ENCODE measurements at regions not wholly inside any gene's neighbourhood (a gene's known extent, or its start where the extent isn't known, plus 50 kb on each side); places are given as distances from the start of the nearest gene placed in this dataset.

DNA sequence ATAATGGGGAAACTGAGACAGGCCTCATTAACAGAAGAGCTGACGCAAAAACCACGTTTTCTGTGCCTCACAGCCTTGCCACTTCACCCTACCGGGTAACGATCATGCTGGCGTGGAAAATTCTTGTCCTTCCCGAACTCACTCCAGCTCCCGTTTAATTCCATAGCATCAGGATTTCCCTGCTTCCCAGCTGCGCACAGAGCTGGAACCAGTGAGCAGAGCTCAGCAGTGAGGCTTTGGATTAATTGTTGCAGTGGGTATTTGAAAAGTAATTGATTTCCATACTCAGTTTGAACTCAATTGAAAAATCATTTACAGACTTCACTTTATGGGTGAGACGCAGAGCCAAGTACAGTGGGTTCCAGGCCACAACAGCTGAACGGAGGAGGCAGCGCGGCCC, 199.0 kb upstream of the ADAMTS16 start:
- TF ChIP-seq, protein P1, sequence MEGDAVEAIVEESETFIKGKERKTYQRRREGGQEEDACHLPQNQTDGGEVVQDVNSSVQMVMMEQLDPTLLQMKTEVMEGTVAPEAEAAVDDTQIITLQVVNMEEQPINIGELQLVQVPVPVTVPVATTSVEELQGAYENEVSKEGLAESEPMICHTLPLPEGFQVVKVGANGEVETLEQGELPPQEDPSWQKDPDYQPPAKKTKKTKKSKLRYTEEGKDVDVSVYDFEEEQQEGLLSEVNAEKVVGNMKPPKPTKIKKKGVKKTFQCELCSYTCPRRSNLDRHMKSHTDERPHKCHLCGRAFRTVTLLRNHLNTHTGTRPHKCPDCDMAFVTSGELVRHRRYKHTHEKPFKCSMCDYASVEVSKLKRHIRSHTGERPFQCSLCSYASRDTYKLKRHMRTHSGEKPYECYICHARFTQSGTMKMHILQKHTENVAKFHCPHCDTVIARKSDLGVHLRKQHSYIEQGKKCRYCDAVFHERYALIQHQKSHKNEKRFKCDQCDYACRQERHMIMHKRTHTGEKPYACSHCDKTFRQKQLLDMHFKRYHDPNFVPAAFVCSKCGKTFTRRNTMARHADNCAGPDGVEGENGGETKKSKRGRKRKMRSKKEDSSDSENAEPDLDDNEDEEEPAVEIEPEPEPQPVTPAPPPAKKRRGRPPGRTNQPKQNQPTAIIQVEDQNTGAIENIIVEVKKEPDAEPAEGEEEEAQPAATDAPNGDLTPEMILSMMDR (IDR thresholded peaks at IDR 0.05): no peak
- no peak for TF ChIP-seq POLR2A (IDR thresholded peaks at IDR 0.05)

Data from ovary (tissue), 3 donors.